SK-N-SH (cell line): ENCODE measurements at regions not wholly inside any gene's neighbourhood (a gene's known extent, or its start where the extent isn't known, plus 50 kb on each side); places are given as distances from the start of the nearest gene placed in this dataset.

Experiments
- CTCF ChIA-PET: fragments of 300-600, 350-600 bp; formaldehyde crosslinking; extraction: SDS; loops from one replicate; lab custom pipeline; 2021; lab: Yijun Ruan, JAX
- POLR2A ChIA-PET: fragments of 350-600 bp; sonication (Branson Sonifier 250); formaldehyde crosslinking; extraction: SDS; loops from one replicate; lab custom pipeline; 2020; ENCODE audit warnings: antibody characterized with exemption, inconsistent platforms; lab: Yijun Ruan, JAX
- DNase-seq: peaks from one replicate; pipeline ENCODE4 v3.0.0; 2012
- H2AFZ ChIP-seq: fragments of 200-600 bp; sonication (generic); 2 replicates; pipeline ENCODE4 v1.8.1; 2016; ENCODE audit warnings: antibody characterized with exemption, mild to moderate bottlenecking, low read depth
- H3F3A ChIP-seq: fragments of 200-600 bp; sonication (generic); replicated peaks from 2 replicates; pipeline ENCODE3; 2016; ENCODE audit warnings: antibody characterized with exemption, mild to moderate bottlenecking; ENCODE audit not compliant: insufficient read depth
- H3K27ac ChIP-seq, 2 experiments: fragments of 200-500 bp in 1 of 2; fragments of 200-600 bp in 1 of 2; sonication (Bioruptor generic) in 1 of 2; sonication (generic), shearing (Covaris generic) in 1 of 2; 2 replicates each; pipeline versions ENCODE4 v1.5.1 to v1.6.1; 2014 to 2016; ENCODE audit warnings: low read depth in 2 of 2, inconsistent platforms in 1 of 2, low read length in 1 of 2, mild to moderate bottlenecking in 1 of 2, mixed read lengths in 1 of 2
- H3K27me3 ChIP-seq: fragments of 200-600 bp; sonication (generic), shearing (Covaris generic); 2 replicates; pipeline ENCODE4 v1.6.1; 2016; ENCODE audit warnings: mixed run types; ENCODE audit not compliant: insufficient read depth
- H3K36me3 ChIP-seq, 2 experiments: fragments of 200-500 bp in 1 of 2; fragments of 200-600 bp in 1 of 2; sonication (Bioruptor generic) in 1 of 2; sonication (generic) in 1 of 2; replicated peaks in 1 of 2; 2 replicates each; pipeline versions ENCODE3 to v1.5.1; 2014 to 2016; ENCODE audit warnings: low read length in 1 of 2, mild to moderate bottlenecking in 1 of 2; ENCODE audit not compliant: insufficient read depth in 2 of 2, control insufficient read depth in 1 of 2
- H3K4me1 ChIP-seq, 2 experiments: fragments of 200-500 bp in 1 of 2; fragments of 200-600 bp in 1 of 2; sonication (Bioruptor generic) in 1 of 2; sonication (generic), shearing (Covaris generic) in 1 of 2; 2 replicates each; pipeline versions ENCODE4 v1.5.1 to v1.6.1; 2014 to 2016; ENCODE audit warnings: low read depth in 1 of 2, low read length in 1 of 2, mixed run types in 1 of 2; ENCODE audit not compliant: insufficient read depth in 2 of 2, control insufficient read depth in 1 of 2
- H3K4me2 ChIP-seq: fragments of 200-600 bp; sonication (generic), shearing (Covaris generic); 2 replicates; pipeline ENCODE4 v1.6.1; 2017; ENCODE audit warnings: mixed run types
- H3K4me3 ChIP-seq, 2 experiments: fragments of 200-500 bp in 1 of 2; fragments of 200-600 bp in 1 of 2; sonication (Bioruptor generic) in 1 of 2; sonication (generic), shearing (Covaris generic) in 1 of 2; 2 replicates each; pipeline versions ENCODE4 v1.5.1 to v1.8.1; 2014 to 2016; ENCODE audit warnings: low read depth in 2 of 2, inconsistent platforms in 1 of 2, low read length in 1 of 2, mild to moderate bottlenecking in 1 of 2, mixed read lengths in 1 of 2, moderate library complexity in 1 of 2
- H3K79me2 ChIP-seq: fragments of 200-600 bp; sonication (generic); 2 replicates; pipeline ENCODE4 v1.8.1; 2017; ENCODE audit warnings: mild to moderate bottlenecking; ENCODE audit not compliant: insufficient read depth
- H3K9ac ChIP-seq: fragments of 200-600 bp; sonication (generic); 2 replicates; pipeline ENCODE4 v1.6.1; 2017; ENCODE audit warnings: mixed run types
- H3K9me2 ChIP-seq: fragments of 200-600 bp; sonication (generic); 2 replicates; pipeline ENCODE4 v1.6.1; 2017; ENCODE audit warnings: mixed run types
- H3K9me3 ChIP-seq: fragments of 200-600 bp; sonication (generic); 2 replicates; pipeline ENCODE4 v1.6.1; 2017; ENCODE audit warnings: mixed run types, mild to moderate bottlenecking, moderate library complexity
- H4K20me1 ChIP-seq: fragments of 200-600 bp; sonication (generic); 2 replicates; pipeline ENCODE4 v1.6.1; 2017; ENCODE audit warnings: mild to moderate bottlenecking, mixed run types; ENCODE audit not compliant: insufficient read depth
- ELF1 ChIP-seq: IDR thresholded peaks from 2 replicates; pipeline ENCODE4 v1.4.0; 2012
- EP300 ChIP-seq, 2 experiments: IDR thresholded peaks; 2 replicates each; pipeline versions ENCODE4 v1.4.0 to v1.6.1; 2012; ENCODE audit warnings: borderline replicate concordance in 1 of 2, low read depth in 1 of 2, low read length in 1 of 2
- EZH2phosphoT487 ChIP-seq: fragments of 200-600 bp; sonication (generic); IDR thresholded peaks from 2 replicates; pipeline ENCODE4 v1.6.1; 2017; ENCODE audit warnings: low read depth, mixed run types, mild to moderate bottlenecking, antibody characterized with exemption, moderate library complexity, borderline replicate concordance
- FOXJ3 ChIP-seq: sonication (generic); formaldehyde crosslinking; IDR thresholded peaks from 2 replicates; pipeline ENCODE4 v1.5.1; 2020; ENCODE audit warnings: mild to moderate bottlenecking, missing genetic modification reagents
- GATA2 ChIP-seq: sonication (generic); formaldehyde crosslinking; IDR thresholded peaks from 2 replicates; pipeline ENCODE4 v1.5.0; 2020; ENCODE audit warnings: mild to moderate bottlenecking, missing genetic modification reagents
- MEF2A ChIP-seq: IDR thresholded peaks from 2 replicates; pipeline ENCODE4 v1.4.0; 2012; ENCODE audit warnings: low read depth, borderline replicate concordance
- NFIC ChIP-seq: IDR thresholded peaks from 2 replicates; pipeline ENCODE4 v1.4.0; 2012; ENCODE audit warnings: borderline replicate concordance
- NRF1 ChIP-seq: IDR thresholded peaks from 2 replicates; pipeline ENCODE4 v1.6.1; 2012; ENCODE audit warnings: low read depth, mild to moderate bottlenecking, low read length
- RAD21 ChIP-seq: IDR thresholded peaks from 2 replicates; pipeline ENCODE4 v1.6.1; 2012; ENCODE audit warnings: mild to moderate bottlenecking, low read length
- RCOR1 ChIP-seq: fragments of 150-350 bp; IDR thresholded peaks from 2 replicates; pipeline ENCODE4 v1.6.1; 2017; ENCODE audit warnings: antibody characterized with exemption, low read length
- RXRA ChIP-seq: IDR thresholded peaks from 2 replicates; pipeline ENCODE4 v1.4.0; 2012; ENCODE audit warnings: low read depth, mild to moderate bottlenecking, borderline replicate concordance
- SIN3A ChIP-seq: IDR thresholded peaks from 2 replicates; pipeline ENCODE4 v1.6.1; 2012; ENCODE audit warnings: low read depth, mild to moderate bottlenecking, low read length, moderate library complexity, borderline replicate concordance
- TCF12 ChIP-seq: IDR thresholded peaks from 2 replicates; pipeline ENCODE4 v1.4.0; 2012
- WGBS: methylation state at CpG from one replicate; pipeline ENCODE4 v1.1.6; 2017; ENCODE audit warnings: low lambda C conversion rate; 5-methylcytosine and 5-hydroxymethylcytosine counted together
- TF ChIP-seq, protein P1 (sequence below): fragments of 150-350 bp; IDR thresholded peaks from 2 replicates; pipeline ENCODE4 v1.6.1; 2017; ENCODE audit warnings: antibody characterized with exemption, low read length, low read depth, borderline replicate concordance
- TF ChIP-seq, protein P2 (sequence below): IDR thresholded peaks from 2 replicates; pipeline ENCODE4; 2012
- TF ChIP-seq, protein P3 (sequence below): IDR thresholded peaks from 2 replicates; pipeline ENCODE4 v1.4.0; 2012; ENCODE audit warnings: low read depth, borderline replicate concordance
- TF ChIP-seq, protein P4 (sequence below): IDR thresholded peaks from 2 replicates; pipeline ENCODE4 v1.6.1; 2012; ENCODE audit warnings: mild to moderate bottlenecking, low read depth, low read length, moderate library complexity
- TF ChIP-seq, protein P5 (sequence below): fragments of 150-350 bp; IDR thresholded peaks from 2 replicates; pipeline ENCODE4 v1.6.1; 2016; ENCODE audit warnings: mild to moderate bottlenecking, low read depth, low read length

DNA sequence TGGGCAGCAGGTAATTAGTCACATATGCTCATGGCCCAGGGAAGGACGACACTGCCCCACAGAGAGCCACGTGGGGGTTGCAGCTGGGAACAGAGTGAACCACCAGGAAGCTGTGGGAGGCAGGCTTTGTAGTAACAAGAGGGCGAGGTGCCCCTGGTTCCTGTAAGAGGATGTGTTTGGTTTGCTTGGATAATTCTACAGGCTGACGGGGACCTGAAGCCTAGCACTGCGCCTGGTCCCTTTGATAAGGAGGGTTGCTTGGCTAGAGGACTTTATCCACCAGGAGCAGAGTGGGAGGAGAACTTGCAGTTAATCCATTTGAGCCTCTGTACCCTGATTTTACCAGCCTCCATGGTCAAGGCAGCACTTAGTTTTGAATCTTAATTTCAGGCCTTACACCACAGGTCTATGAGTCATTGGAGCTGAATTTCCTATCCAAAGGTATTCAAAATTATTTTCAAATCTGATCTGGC, 67.4 kb upstream of the CLDN10 start:
- no peak overlapping the region for H3K9ac ChIP-seq
- no peaks in the 10 kb centered on the region for H3K9me2 ChIP-seq
- H3K9me3 ChIP-seq = 0 out of 2 replicates have a peak, but pooled peaks cover 4% of the 10 kb centered on the region
- no peaks in the 10 kb centered on the region for H3K27me3 ChIP-seq
- POLR2A ChIA-PET = no interaction called here
- H2AFZ ChIP-seq = no peak overlapping the region
- TF ChIP-seq MEF2A (no peak), NFIC (no peak), RXRA (no peak), TCF12 (peak; percentile 37; the same call in 1 of the 2 replicates), RAD21 (peak; percentile 33), ELF1 (no peak), SIN3A (no peak), EZH2phosphoT487 (no peak), NRF1 (no peak)
- TF ChIP-seq, protein P1, sequence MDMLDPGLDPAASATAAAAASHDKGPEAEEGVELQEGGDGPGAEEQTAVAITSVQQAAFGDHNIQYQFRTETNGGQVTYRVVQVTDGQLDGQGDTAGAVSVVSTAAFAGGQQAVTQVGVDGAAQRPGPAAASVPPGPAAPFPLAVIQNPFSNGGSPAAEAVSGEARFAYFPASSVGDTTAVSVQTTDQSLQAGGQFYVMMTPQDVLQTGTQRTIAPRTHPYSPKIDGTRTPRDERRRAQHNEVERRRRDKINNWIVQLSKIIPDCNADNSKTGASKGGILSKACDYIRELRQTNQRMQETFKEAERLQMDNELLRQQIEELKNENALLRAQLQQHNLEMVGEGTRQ = no peak
- TF ChIP-seq, protein P2, sequence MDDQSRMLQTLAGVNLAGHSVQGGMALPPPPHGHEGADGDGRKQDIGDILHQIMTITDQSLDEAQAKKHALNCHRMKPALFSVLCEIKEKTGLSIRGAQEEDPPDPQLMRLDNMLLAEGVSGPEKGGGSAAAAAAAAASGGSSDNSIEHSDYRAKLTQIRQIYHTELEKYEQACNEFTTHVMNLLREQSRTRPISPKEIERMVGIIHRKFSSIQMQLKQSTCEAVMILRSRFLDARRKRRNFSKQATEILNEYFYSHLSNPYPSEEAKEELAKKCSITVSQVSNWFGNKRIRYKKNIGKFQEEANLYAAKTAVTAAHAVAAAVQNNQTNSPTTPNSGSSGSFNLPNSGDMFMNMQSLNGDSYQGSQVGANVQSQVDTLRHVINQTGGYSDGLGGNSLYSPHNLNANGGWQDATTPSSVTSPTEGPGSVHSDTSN = no peak
- TF ChIP-seq, protein P3, sequence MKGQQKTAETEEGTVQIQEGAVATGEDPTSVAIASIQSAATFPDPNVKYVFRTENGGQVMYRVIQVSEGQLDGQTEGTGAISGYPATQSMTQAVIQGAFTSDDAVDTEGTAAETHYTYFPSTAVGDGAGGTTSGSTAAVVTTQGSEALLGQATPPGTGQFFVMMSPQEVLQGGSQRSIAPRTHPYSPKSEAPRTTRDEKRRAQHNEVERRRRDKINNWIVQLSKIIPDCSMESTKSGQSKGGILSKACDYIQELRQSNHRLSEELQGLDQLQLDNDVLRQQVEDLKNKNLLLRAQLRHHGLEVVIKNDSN = no peak
- TF ChIP-seq, all 33 proteins: peak for 2
- H3F3A ChIP-seq = no peaks in the 10 kb centered on the region
- no peak overlapping the region for H3K4me2 ChIP-seq
- peak overlapping the region in 1 of 2 experiments; percentile 71; a peak in 2 of 4 replicates for H3K27ac ChIP-seq
- CTCF ChIA-PET = interaction anchor here (1.0 to 1.2 kb wide), 5 partner anchors 9 to 349 kb away, joined by 3 to 5 read pairs (median 3); no protein-coding TSS in a partner anchor
- H3K4me1 ChIP-seq = peaks cover 0 to 14% of the 10 kb centered on the region in 2 experiments; a peak in 1 of 4 replicates
- WGBS = 77% methylated on average over 5 of the region's 5 CpGs
- H3K36me3 ChIP-seq = no peaks in the 10 kb centered on the region
- H3K79me2 ChIP-seq = no peaks in the 10 kb centered on the region
- H3K4me3 ChIP-seq = no peak overlapping the region
- DNase-seq = peak; percentile 50
- no peaks in the 10 kb centered on the region for H4K20me1 ChIP-seq

DNA sequence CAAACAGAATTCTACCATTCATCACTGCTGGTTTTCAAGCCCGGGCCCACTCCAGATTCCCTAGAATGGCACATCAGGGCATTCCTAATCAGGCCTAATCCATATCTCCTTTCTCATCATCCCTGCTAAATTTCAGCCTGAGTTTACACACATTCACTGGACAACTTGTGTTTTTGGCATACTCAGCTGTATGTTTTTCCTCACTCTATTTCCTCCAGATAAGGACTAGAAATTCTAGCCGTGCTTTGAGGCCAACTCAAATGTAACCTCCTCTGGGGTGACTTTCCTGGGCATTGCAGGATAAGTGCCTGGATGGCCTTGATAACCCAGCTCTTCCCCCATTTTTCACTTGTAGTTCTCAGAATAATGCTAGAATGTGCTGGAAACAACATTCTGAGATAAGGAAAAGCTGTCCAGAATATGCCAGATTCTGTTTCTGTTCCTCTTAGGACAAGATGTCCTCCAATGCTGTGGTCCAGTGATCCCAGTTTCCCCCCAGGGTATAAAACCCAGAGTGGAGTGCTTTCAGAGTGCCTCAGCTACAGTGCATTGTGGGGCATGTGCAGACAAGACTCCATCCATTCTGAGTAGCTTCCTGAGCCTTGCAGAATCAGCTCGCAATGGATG, 66.9 kb upstream of the CLDN10 start:
- POLR2A ChIA-PET = no interaction called here
- H3K27ac ChIP-seq = peak overlapping the region in 1 of 2 experiments; percentile 71; a peak in 2 of 4 replicates
- TF ChIP-seq FOXJ3 (CRISPR knock-in tag) (0 out of 2 replicates have a peak, but pooled peaks have one; percentile 26), EP300 (IDR thresholded peaks at IDR 0.05; ENCODE audit: borderline replicate concordance in 1 of 2, low read depth in 1 of 2, low read length in 1 of 2) (peak in 1 of 2 experiments; percentile 62; a peak in 1 of 4 replicates), GATA2 (CRISPR knock-in tag) (peak; percentile 84), RCOR1 (peak; percentile 39; the same call in 1 of the 2 replicates)
- TF ChIP-seq, protein P4, sequence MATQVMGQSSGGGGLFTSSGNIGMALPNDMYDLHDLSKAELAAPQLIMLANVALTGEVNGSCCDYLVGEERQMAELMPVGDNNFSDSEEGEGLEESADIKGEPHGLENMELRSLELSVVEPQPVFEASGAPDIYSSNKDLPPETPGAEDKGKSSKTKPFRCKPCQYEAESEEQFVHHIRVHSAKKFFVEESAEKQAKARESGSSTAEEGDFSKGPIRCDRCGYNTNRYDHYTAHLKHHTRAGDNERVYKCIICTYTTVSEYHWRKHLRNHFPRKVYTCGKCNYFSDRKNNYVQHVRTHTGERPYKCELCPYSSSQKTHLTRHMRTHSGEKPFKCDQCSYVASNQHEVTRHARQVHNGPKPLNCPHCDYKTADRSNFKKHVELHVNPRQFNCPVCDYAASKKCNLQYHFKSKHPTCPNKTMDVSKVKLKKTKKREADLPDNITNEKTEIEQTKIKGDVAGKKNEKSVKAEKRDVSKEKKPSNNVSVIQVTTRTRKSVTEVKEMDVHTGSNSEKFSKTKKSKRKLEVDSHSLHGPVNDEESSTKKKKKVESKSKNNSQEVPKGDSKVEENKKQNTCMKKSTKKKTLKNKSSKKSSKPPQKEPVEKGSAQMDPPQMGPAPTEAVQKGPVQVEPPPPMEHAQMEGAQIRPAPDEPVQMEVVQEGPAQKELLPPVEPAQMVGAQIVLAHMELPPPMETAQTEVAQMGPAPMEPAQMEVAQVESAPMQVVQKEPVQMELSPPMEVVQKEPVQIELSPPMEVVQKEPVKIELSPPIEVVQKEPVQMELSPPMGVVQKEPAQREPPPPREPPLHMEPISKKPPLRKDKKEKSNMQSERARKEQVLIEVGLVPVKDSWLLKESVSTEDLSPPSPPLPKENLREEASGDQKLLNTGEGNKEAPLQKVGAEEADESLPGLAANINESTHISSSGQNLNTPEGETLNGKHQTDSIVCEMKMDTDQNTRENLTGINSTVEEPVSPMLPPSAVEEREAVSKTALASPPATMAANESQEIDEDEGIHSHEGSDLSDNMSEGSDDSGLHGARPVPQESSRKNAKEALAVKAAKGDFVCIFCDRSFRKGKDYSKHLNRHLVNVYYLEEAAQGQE = no peak
- TF ChIP-seq, protein P5, sequence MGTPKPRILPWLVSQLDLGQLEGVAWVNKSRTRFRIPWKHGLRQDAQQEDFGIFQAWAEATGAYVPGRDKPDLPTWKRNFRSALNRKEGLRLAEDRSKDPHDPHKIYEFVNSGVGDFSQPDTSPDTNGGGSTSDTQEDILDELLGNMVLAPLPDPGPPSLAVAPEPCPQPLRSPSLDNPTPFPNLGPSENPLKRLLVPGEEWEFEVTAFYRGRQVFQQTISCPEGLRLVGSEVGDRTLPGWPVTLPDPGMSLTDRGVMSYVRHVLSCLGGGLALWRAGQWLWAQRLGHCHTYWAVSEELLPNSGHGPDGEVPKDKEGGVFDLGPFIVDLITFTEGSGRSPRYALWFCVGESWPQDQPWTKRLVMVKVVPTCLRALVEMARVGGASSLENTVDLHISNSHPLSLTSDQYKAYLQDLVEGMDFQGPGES = no peak

More for the DNA sequence above, 66.9 kb upstream of the CLDN10 start:
- CTCF ChIA-PET = interaction anchor here (1.0 to 1.2 kb wide), 5 partner anchors 8 to 348 kb away, joined by 3 to 5 read pairs (median 3); no protein-coding TSS in a partner anchor
- H3K9ac ChIP-seq = no peak overlapping the region
- peaks cover 0 to 14% of the 10 kb centered on the region in 2 experiments; a peak in 1 of 4 replicates for H3K4me1 ChIP-seq
- no peak overlapping the region for H3K4me3 ChIP-seq
- DNase-seq = peak; percentile 45
- 0 out of 2 replicates have a peak, but pooled peaks cover 4% of the 10 kb centered on the region for H3K9me3 ChIP-seq
- H3K4me2 ChIP-seq = no peak overlapping the region
- H3K9me2 ChIP-seq = no peaks in the 10 kb centered on the region
- no peaks in the 10 kb centered on the region for H3K27me3 ChIP-seq
- H3K79me2 ChIP-seq = no peaks in the 10 kb centered on the region
- no peak overlapping the region for H2AFZ ChIP-seq
- no peaks in the 10 kb centered on the region for H4K20me1 ChIP-seq
- 27% methylated on average over 3 of the region's 3 CpGs for WGBS
- no peaks in the 10 kb centered on the region for H3K36me3 ChIP-seq
- no peaks in the 10 kb centered on the region for H3F3A ChIP-seq
